Activated CD4-positive, alpha-beta memory T cell treated with anti-CD3 and anti-CD28 coated beads, Interleukin-2, amount 10 ng/mL, durations not matched to agents 7 days and 5 days (primary cell): ENCODE measurements at regions not wholly inside any gene's neighbourhood (a gene's known extent, or its start where the extent isn't known, plus 50 kb on each side); places are given as distances from the start of the nearest gene placed in this dataset.

ENCODE experiments used
- CTCF ChIA-PET: fragments of 350-600 bp; sonication (Branson Sonifier 250); formaldehyde crosslinking; loops from one replicate; lab custom pipeline; 2021; ENCODE audit warnings: antibody characterized with exemption, inconsistent platforms; lab: Charles Lee
- POLR2A ChIA-PET: fragments of 350-600 bp; sonication (Branson Sonifier 250); formaldehyde crosslinking; loops from one replicate; lab custom pipeline; 2021; ENCODE audit warnings: antibody characterized with exemption; lab: Charles Lee
- DNase-seq: peaks from one replicate; pipeline ENCODE4 v3.0.0-alpha.2; 2020
- H3K27ac Mint-ChIP-seq: one replicate; pipeline ENCODE4 v1.8.0; 2021; ENCODE audit warnings: mild to moderate bottlenecking, mixed read lengths
- H3K27me3 Mint-ChIP-seq: one replicate; pipeline ENCODE4 v1.8.0; 2021; ENCODE audit warnings: mixed read lengths
- H3K36me3 Mint-ChIP-seq: one replicate; pipeline ENCODE4 v1.8.0; 2021; ENCODE audit warnings: low read depth, mixed read lengths
- H3K4me1 Mint-ChIP-seq: one replicate; pipeline ENCODE4 v1.8.0; 2021; ENCODE audit warnings: mixed read lengths
- H3K4me3 Mint-ChIP-seq: one replicate; pipeline ENCODE4 v1.8.0; 2021; ENCODE audit warnings: mild to moderate bottlenecking, mixed read lengths
- H3K9me3 Mint-ChIP-seq: one replicate; pipeline ENCODE4 v1.8.0; 2021; ENCODE audit warnings: mixed read lengths

DNA sequence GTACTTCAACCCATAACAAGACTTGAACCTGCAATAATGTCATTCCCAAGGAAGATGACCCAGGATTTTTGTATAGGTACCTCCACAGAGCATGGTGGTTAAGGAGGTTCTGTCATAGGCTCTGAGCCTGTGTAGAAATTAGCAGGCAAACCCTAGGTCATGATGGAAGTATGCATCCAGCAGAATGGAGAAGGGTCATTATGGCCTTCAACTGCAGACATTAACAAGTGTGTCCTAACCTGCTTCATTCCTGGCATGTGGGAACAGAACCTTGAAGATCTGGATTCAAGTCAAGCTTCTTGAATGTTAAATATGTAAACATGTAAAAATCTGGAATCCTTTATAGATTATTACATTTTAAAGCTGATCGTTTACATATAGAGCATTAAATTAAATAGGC is 116.2 kb upstream of the SLC38A4 start:
- CTCF ChIA-PET: no interaction called here
- Mint-ChIP-seq H3K27ac (no peak overlapping the region), H3K27me3 (peaks cover 6% of the 10 kb centered on the region), H3K4me1 (no peaks in the 10 kb centered on the region), H3K9me3 (no peaks in the 10 kb centered on the region), H3K4me3 (no peak overlapping the region), H3K36me3 (no peaks in the 10 kb centered on the region)
- DNase-seq: no peak
- POLR2A ChIA-PET: no interaction called here

- ChIA-PET CTCF (no interaction called here), POLR2A (interaction anchor here (0.7 kb wide), 1 partner anchor 1351 kb away, joined by 3 read pairs; no protein-coding TSS in a partner anchor)
- peaks cover 4% of the 10 kb centered on the region for H3K27me3 Mint-ChIP-seq
- H3K36me3 Mint-ChIP-seq: no peaks in the 10 kb centered on the region
- no peak overlapping the region for H3K27ac Mint-ChIP-seq
- no peak for DNase-seq
- no peaks in the 10 kb centered on the region for H3K9me3 Mint-ChIP-seq
- H3K4me1 Mint-ChIP-seq: no peaks in the 10 kb centered on the region
- H3K4me3 Mint-ChIP-seq: no peak overlapping the region
Measured at GRCh38 chr12:46942579-46942978, 116.8 kb upstream of the SLC38A4 start.

- Mint-ChIP-seq H3K27me3 (peaks cover 1% of the 10 kb centered on the region), H3K27ac (no peak overlapping the region), H3K4me1 (no peaks in the 10 kb centered on the region), H3K4me3 (no peak overlapping the region), H3K36me3 (no peaks in the 10 kb centered on the region), H3K9me3 (no peaks in the 10 kb centered on the region)
- CTCF ChIA-PET: no interaction called here
- DNase-seq: no peak
- POLR2A ChIA-PET: no interaction called here
Measured at GRCh38 chr12:46944088-46944487, 118.3 kb upstream of the SLC38A4 start.

- no peak overlapping the region for H3K27ac Mint-ChIP-seq
- no peak overlapping the region for H3K4me3 Mint-ChIP-seq
- ChIA-PET CTCF (interaction anchor here (1.2 kb wide), 1 partner anchor 820 kb away, joined by 3 read pairs; no protein-coding TSS in a partner anchor), POLR2A (no interaction called here)
- no peaks in the 10 kb centered on the region for H3K36me3 Mint-ChIP-seq
- H3K4me1 Mint-ChIP-seq: no peaks in the 10 kb centered on the region
- H3K27me3 Mint-ChIP-seq: peaks cover 1% of the 10 kb centered on the region
- H3K9me3 Mint-ChIP-seq: no peaks in the 10 kb centered on the region
- DNase-seq: no peak
Measured at GRCh38 chr12:46944771-46945170, 119.0 kb upstream of the SLC38A4 start.

- Mint-ChIP-seq H3K4me1 (no peaks in the 10 kb centered on the region), H3K27ac (no peak overlapping the region), H3K9me3 (no peaks in the 10 kb centered on the region), H3K4me3 (no peak overlapping the region), H3K36me3 (no peaks in the 10 kb centered on the region), H3K27me3 (peaks cover 1% of the 10 kb centered on the region)
- ChIA-PET POLR2A (no interaction called here), CTCF (interaction anchor here (0.5 to 1.2 kb wide), 2 partner anchors 51 to 820 kb away, joined by 3 read pairs; no protein-coding TSS in a partner anchor)
- DNase-seq: no peak
Measured at GRCh38 chr12:46945591-46945990, 119.8 kb upstream of the SLC38A4 start.

DNA sequence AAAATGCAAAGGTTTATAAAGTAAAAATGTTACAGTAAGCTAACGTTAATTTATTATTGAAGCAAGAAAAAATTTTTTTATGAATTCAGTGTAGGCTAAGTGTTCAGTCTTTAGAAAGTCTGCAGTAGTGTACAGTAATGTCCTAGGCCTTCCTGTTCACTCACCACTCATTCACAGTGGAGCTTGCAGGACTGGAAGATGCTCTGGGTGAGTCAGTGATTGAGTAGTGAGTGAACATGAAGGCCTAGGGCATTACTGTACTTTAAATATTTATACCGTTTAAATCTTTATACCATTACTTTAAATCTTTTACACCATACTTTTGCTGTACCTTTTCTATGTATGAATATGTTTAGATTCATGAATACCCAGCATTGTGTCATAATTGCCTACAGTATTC is 120.3 kb upstream of the SLC38A4 start:
- Mint-ChIP-seq H3K27me3 (peaks cover 1% of the 10 kb centered on the region), H3K27ac (no peak overlapping the region), H3K4me1 (no peaks in the 10 kb centered on the region), H3K36me3 (no peaks in the 10 kb centered on the region), H3K4me3 (no peak overlapping the region), H3K9me3 (no peaks in the 10 kb centered on the region)
- no peak for DNase-seq
- POLR2A ChIA-PET: no interaction called here
- CTCF ChIA-PET: interaction anchor here (0.5 to 1.2 kb wide), 2 partner anchors 51 to 821 kb away, joined by 3 read pairs; no protein-coding TSS in a partner anchor

DNA sequence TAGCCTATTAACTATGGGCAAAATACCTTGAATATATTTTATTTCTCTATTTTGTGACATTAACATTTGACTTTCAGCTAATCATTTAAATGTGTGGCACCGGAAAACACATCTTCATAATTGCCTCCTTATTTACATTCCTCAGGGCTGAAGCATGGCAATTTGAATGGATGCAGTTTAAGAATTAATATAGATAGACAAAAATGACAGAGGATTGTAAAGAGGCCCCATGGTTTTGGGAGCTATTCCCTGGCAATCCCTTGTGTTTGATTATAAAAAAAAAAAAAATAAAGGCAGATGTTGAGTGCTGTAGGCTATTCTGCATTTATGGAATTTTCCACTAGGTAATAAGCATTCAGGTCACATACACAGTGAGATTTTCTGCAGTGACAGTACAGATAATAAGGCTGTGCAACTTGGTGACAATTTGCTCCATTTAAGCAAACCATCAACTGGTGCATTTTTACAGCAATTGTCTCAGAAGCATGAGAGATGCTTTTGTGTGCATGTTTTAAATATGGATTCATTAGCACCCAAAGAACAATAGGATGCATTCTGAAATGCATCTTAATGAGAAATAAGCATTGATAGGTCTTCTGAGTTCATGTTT is 123.2 kb upstream of the SLC38A4 start:
- no peak overlapping the region for H3K4me3 Mint-ChIP-seq
- H3K36me3 Mint-ChIP-seq: no peaks in the 10 kb centered on the region
- CTCF ChIA-PET: no interaction called here
- POLR2A ChIA-PET: no interaction called here
- no peaks in the 10 kb centered on the region for H3K4me1 Mint-ChIP-seq
- H3K27ac Mint-ChIP-seq: no peak overlapping the region
- H3K27me3 Mint-ChIP-seq: peaks cover 6% of the 10 kb centered on the region
- DNase-seq: no peak
- no peaks in the 10 kb centered on the region for H3K9me3 Mint-ChIP-seq

- H3K27me3 Mint-ChIP-seq: peaks cover 9% of the 10 kb centered on the region
- POLR2A ChIA-PET: no interaction called here
- no peaks in the 10 kb centered on the region for H3K9me3 Mint-ChIP-seq
- DNase-seq: no peak
- no peaks in the 10 kb centered on the region for H3K4me1 Mint-ChIP-seq
- CTCF ChIA-PET: no interaction called here
- H3K27ac Mint-ChIP-seq: no peak overlapping the region
- H3K36me3 Mint-ChIP-seq: no peaks in the 10 kb centered on the region
- no peak overlapping the region for H3K4me3 Mint-ChIP-seq
Measured at GRCh38 chr12:46950094-46950493, 124.3 kb upstream of the SLC38A4 start.

- peaks cover 12% of the 10 kb centered on the region for H3K27me3 Mint-ChIP-seq
- DNase-seq: no peak
- no peak overlapping the region for H3K4me3 Mint-ChIP-seq
- no peak overlapping the region for H3K27ac Mint-ChIP-seq
- H3K4me1 Mint-ChIP-seq: no peaks in the 10 kb centered on the region
- ChIA-PET CTCF (interaction anchor here (0.7 to 1.4 kb wide), 2 partner anchors 68 to 523 kb away, joined by 3 read pairs; no protein-coding TSS in a partner anchor), POLR2A (no interaction called here)
- H3K9me3 Mint-ChIP-seq: no peaks in the 10 kb centered on the region
- H3K36me3 Mint-ChIP-seq: no peaks in the 10 kb centered on the region
Measured at GRCh38 chr12:46952880-46953483, 126.4 kb upstream of the PCED1B start.

DNA sequence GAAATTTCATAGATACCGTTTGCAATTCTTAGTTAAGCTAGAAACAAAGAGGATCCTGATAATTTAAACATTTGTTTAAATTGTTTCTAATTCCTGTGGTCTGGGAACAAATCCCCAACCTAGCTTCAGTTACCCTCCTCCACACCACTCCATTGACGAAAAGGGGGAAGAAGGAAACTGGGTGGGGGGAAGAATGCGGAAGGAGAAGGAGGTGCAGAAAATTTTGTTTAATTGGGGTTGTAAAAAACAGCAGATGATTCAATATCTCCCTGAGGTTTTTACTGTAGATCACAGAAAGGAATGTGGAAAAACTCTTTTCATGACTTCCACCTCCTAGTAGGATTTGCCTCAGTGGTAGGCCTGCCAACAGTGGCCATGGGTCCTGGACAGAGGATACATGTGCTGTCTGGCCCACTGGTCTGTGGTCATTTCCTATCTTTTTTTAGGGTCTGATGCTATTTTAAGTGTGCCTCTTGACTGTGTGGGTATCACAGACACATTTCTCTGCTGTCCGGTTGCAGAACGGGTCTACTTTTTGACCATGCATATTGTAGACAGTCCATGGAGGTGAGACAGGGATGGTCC is 122.9 kb upstream of the PCED1B start:
- Mint-ChIP-seq H3K36me3 (no peaks in the 10 kb centered on the region), H3K4me1 (no peaks in the 10 kb centered on the region), H3K27me3 (peaks cover 14% of the 10 kb centered on the region), H3K9me3 (no peaks in the 10 kb centered on the region), H3K27ac (no peak overlapping the region), H3K4me3 (no peak overlapping the region)
- ChIA-PET CTCF (interaction anchor here (0.9 kb wide), 1 partner anchor 9 kb away, joined by 3 read pairs; no protein-coding TSS in a partner anchor), POLR2A (interaction anchor here (0.7 kb wide), 1 partner anchor 26 kb away, joined by 3 read pairs; no protein-coding TSS in a partner anchor)
- DNase-seq: no peak

DNA sequence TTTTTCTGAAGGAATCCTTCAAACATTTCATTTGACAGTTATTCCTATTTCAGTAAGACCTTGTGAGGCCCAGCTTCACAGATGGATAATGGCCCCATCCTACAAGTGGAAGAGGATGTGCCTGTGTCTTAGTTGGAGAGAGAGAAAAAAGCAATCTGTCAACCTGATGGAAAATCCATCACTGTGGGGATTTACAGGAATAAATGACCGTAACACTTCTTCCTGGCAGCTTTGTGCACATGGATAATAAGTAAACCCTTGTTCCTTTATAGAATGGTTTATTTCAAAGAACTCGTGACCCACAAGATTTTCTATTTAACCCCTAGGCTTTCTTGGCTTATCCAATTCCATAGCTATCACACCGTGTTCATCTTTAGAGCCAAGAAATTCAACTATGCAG is 121.4 kb upstream of the PCED1B start:
- peaks cover 12% of the 10 kb centered on the region for H3K27me3 Mint-ChIP-seq
- ChIA-PET CTCF (no interaction called here), POLR2A (no interaction called here)
- H3K36me3 Mint-ChIP-seq: no peaks in the 10 kb centered on the region
- DNase-seq: no peak
- no peaks in the 10 kb centered on the region for H3K4me1 Mint-ChIP-seq
- no peak overlapping the region for H3K4me3 Mint-ChIP-seq
- no peaks in the 10 kb centered on the region for H3K9me3 Mint-ChIP-seq
- H3K27ac Mint-ChIP-seq: no peak overlapping the region

- ChIA-PET CTCF (no interaction called here), POLR2A (no interaction called here)
- DNase-seq: no peak
- Mint-ChIP-seq H3K4me1 (no peaks in the 10 kb centered on the region), H3K27me3 (peaks cover 12% of the 10 kb centered on the region), H3K4me3 (no peak overlapping the region), H3K27ac (no peak overlapping the region), H3K36me3 (no peaks in the 10 kb centered on the region), H3K9me3 (no peaks in the 10 kb centered on the region)
Measured at GRCh38 chr12:46958599-46959290, 120.7 kb upstream of the PCED1B start.

DNA sequence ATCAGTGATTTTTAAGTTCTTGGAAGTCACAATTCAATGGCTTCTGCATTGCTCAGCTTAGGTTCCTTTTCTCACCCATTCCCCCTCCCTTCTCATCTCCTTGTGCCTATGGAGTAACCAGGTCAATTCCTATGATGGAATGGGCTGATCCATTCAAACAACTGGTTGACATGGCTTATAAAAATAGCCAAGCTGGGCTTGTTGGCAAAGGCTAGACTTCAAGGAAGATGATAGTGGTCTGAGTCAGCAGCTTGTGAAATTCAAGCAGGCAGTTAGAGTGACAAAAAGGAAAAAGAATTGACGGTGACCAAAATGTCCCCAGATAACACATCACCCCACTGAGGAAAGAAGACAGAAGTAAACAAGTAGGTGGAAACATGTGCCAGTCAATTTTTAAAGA is 119.9 kb upstream of the PCED1B start:
- CTCF ChIA-PET: no interaction called here

More for the DNA sequence above, 119.9 kb upstream of the PCED1B start:
- no peak for DNase-seq
- Mint-ChIP-seq H3K4me3 (no peak overlapping the region), H3K36me3 (no peaks in the 10 kb centered on the region), H3K27ac (no peak overlapping the region), H3K9me3 (no peaks in the 10 kb centered on the region), H3K4me1 (no peaks in the 10 kb centered on the region), H3K27me3 (peaks cover 7% of the 10 kb centered on the region)
- POLR2A ChIA-PET: no interaction called here
